Activated T-helper 2 cell treated with anti-CD3 and anti-CD28 coated beads, Interferon-gamma antibody, Interleukin-2, Interleukin-4, amounts not matched to agents 10 μg/mL and 5 μg/mL and 100 μg/mL, durations not matched to agents 14 hours and 24 hours and 36 hours (primary cell): ENCODE measurements at regions not wholly inside any gene's neighbourhood (a gene's known extent, or its start where the extent isn't known, plus 50 kb on each side); places are given as distances from the start of the nearest gene placed in this dataset.

ENCODE experiments used
- DNase-seq: peaks from one replicate; pipeline ENCODE4 v3.0.0; 2021; ENCODE audit warnings: low spot score
- H3K27ac Mint-ChIP-seq: one replicate; pipeline ENCODE4 v1.8.0; 2021; ENCODE audit warnings: mixed read lengths
- H3K27me3 Mint-ChIP-seq: one replicate; pipeline ENCODE4 v1.8.0; 2021; ENCODE audit warnings: low read depth, mixed read lengths
- H3K36me3 Mint-ChIP-seq: one replicate; pipeline ENCODE4 v1.8.0; 2021; ENCODE audit warnings: low read depth, mixed read lengths
- H3K4me1 Mint-ChIP-seq: one replicate; pipeline ENCODE4 v1.8.0; 2021; ENCODE audit warnings: low read depth, mixed read lengths
- H3K4me3 Mint-ChIP-seq: one replicate; pipeline ENCODE4 v1.8.0; 2021; ENCODE audit warnings: low read depth, mild to moderate bottlenecking, moderate library complexity, mixed read lengths
- H3K9me3 Mint-ChIP-seq: one replicate; pipeline ENCODE4 v1.8.0; 2021; ENCODE audit warnings: mixed read lengths
- intact Hi-C: fragments of 100-400 bp; cut with micrococcal nuclease; formaldehyde crosslinking; loops from one replicate; pipeline ENCODE4 v1.15.1; 2023

DNA sequence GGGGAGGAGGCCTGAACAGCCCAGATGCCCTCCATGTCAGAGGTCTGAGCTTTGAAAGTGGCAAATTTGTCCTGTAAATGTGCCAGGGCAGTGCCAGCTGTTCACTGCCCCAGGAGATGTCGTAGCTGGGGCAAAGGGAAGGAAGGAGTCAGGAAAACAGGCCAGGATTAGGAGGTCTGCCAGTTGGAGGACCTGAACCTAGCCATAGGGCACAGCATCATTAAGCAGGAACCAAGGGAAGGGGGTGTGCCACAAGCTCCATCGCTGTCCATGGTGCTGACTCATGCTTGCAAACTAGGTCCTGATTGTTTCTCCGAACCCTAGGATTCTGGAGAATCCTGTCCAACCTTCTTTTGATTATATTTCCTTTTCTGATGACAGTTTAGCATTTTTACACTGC, 124.2 kb downstream of the TMEM132E start:
- H3K9me3 Mint-ChIP-seq = no peaks in the 10 kb centered on the region
- no peak for DNase-seq
- no peaks in the 10 kb centered on the region for H3K36me3 Mint-ChIP-seq
- H3K4me3 Mint-ChIP-seq = no peak overlapping the region
- H3K27ac Mint-ChIP-seq = no peak overlapping the region
- intact Hi-C loops = no loop called here
- no peaks in the 10 kb centered on the region for H3K27me3 Mint-ChIP-seq
- no peaks in the 10 kb centered on the region for H3K4me1 Mint-ChIP-seq

DNA sequence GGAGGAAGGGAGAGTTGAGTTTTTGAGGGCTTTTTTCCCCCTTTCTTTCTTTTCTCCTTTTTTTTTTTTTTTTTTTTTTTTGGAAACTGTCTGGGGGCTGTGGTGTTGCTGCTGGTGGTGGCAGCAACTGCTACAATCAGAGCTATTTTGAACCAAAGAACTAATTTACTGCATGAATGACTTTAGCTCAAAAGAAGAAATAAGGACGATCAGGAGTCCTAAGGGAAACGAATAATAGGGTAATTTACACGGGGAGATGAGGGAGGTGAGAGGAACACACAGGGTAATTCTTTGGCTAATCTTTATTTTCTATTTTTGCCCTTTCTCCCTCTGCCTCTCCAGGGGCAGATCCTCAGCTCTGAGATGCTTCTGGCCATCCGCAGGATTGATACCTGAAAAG, 119.8 kb downstream of the TMEM132E start:
- H3K27me3 Mint-ChIP-seq = peaks cover 8% of the 10 kb centered on the region
- H3K4me3 Mint-ChIP-seq = no peak overlapping the region
- no peaks in the 10 kb centered on the region for H3K36me3 Mint-ChIP-seq
- intact Hi-C loops = no loop called here
- DNase-seq = no peak
- H3K9me3 Mint-ChIP-seq = no peaks in the 10 kb centered on the region
- no peak overlapping the region for H3K27ac Mint-ChIP-seq
- H3K4me1 Mint-ChIP-seq = no peaks in the 10 kb centered on the region

DNA sequence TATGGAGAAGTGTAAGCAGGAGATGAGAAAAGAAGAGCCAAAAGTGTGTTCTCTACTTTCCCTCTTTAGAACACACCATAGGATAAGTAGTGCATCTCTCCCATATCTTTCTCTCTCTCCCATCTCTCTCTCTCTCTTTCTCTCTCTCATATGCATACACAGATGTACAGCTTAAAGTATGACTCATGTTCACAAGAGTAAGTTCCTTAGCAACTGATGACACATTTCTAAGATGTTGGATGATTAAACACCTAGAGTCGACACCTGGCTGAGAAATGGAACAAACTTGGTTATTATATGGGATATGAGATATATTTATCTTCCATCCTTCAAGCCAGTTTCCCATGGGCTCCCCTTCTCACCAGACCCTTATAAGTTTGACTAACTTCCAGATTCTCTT, 113.5 kb downstream of the TMEM132E start:
- intact Hi-C loops = no loop called here
- Mint-ChIP-seq H3K4me3 (no peak overlapping the region), H3K36me3 (no peaks in the 10 kb centered on the region), H3K9me3 (no peaks in the 10 kb centered on the region), H3K27me3 (peaks cover 8% of the 10 kb centered on the region), H3K27ac (no peak overlapping the region), H3K4me1 (no peaks in the 10 kb centered on the region)
- DNase-seq = no peak
